HG03139 (cell line): ENCODE measurements at regions not wholly inside any gene's neighbourhood (a gene's known extent, or its start where the extent isn't known, plus 50 kb on each side); places are given as distances from the start of the nearest gene placed in this dataset.

Source experiments
- ATAC-seq: cut with Tn5 transposase; IDR thresholded peaks from one replicate; pipeline ENCODE4 v1.9.1; 2021; ENCODE audit not compliant: unreplicated experiment

- ATAC-seq, result no peak
Observed at GRCh38 chr6:74145931-74146330, 449.9 kb downstream of the CD109 start.

- ATAC-seq, result no peak
Observed at GRCh38 chr6:74137911-74138310, 441.9 kb downstream of the CD109 start.

- ATAC-seq, result no peak
Observed at GRCh38 chr6:74134327-74134726, 438.3 kb downstream of the CD109 start.

DNA sequence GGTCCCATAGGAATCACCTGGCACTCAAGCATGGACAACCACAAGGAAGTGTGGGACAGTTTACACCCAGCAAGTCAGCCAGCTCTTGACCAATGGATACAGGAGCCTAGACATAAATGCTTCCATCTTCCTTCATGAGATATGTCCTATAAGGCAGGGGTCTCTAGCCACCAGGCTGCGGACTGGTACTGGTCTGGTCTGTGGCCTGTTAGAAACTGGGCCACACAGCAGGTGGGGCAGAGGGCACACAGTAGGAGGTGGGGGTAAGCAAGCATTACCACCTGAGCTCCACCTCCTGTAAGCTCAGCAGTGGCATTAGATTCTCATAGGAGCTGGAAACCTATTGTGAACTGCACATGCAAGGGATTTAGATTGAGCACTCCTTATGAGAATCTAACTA is 437.1 kb downstream of the CD109 start:
- ATAC-seq, result no peak

- ATAC-seq, result no peak
Observed at GRCh38 chr6:74130641-74131040, 434.6 kb downstream of the CD109 start.

DNA sequence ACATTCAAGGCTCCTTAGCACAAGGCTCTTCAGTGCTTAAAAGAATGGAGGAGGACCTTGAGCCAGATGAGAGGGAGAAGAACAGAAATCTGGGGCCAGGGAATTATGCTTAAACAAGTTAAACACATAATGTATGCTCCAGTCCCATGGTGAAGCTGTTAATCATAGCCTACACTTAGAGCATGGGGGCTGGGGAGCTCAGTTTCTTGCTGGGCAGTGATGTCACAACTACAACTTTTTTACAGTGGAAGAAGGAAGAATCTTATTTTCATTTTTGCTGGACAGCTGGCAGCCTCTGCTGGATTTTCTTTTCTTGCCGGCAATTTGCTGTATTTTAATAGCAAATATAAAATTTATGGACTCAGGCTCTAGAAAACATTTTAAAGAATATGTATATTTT is 432.5 kb downstream of the CD109 start:
- ATAC-seq, result no peak

- ATAC-seq, result no peak
Observed at GRCh38 chr6:74117113-74117512, 421.1 kb downstream of the CD109 start.

DNA sequence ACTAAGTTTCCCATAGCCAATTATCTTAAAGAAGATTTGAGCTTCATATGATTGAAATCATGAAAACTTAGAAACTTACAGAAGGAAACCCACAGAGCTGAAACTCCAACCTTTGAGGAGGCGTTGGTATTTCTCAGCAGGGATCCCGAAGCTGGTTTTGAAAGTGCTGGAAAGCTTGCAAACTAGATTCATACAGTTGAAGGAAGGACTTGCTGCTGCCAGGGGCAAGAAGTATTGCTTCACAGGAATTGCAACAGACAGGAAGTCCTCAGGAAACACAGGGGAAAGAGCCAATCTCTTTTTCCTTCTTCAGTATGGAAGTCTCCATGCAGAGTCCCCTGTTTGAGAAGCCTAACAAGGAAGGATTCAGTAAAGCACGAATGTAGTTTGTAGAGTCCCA is 419.7 kb downstream of the CD109 start:
- ATAC-seq, result no peak

DNA sequence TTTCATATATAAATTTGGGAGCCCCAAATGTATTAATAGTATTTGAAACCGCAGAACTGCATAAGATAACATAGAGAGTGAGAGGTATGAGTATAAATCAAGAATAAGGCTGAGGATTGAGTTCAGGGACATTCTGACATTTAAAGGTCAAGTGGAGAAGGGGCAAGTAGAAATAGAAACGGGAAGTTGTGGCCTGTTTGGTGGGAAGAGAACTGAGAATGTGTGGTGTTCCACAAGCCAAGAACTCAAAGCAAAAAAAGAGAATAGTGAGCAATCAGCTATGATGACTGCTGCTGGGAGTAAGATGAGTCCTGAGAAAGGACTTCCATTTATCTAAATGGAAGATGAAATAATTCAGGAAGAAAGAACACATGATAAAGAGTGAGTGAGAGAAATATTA is 418.4 kb downstream of the CD109 start:
- no peak for ATAC-seq

DNA sequence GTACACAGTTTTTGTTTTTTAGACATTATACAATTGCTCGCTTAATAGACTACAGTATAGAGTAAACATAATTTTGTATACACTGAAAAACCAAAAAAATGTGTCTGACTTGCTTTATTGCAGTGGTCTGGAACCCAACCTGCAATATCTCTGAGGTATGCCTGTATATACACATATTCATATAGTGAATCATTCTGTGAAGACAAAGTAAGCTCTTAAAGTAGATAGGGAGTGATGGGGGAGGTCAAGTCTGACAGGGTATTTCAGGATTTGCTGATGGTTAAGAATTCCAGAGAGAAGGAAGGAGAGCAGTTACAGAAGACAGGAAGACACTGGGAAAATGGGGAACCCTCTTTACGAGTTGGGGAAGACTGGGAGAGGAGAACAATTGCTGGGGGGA is 417.9 kb downstream of the CD109 start:
- no peak for ATAC-seq

DNA sequence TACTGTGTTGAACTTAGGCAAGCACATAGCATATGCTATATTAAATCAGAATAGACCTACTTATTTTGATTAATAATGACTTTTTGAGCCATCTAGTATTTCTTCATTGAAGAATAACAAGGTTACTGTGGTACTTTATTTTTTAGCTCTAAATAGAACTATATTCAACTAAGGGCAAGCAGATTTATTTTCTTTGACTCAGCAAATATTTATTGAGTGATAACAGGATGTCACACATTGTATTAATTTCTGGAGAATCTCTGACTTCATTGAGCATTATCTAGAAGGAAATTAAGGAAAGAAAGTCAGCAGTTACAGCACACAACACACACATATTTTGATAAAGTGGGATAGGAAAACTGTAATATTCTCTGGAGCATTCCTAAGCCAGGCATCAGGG is 407.4 kb downstream of the CD109 start:
- no peak for ATAC-seq

GRCh38 chr6:74100719-74101287 is 404.8 kb downstream of the CD109 start:
- no peak for ATAC-seq

DNA sequence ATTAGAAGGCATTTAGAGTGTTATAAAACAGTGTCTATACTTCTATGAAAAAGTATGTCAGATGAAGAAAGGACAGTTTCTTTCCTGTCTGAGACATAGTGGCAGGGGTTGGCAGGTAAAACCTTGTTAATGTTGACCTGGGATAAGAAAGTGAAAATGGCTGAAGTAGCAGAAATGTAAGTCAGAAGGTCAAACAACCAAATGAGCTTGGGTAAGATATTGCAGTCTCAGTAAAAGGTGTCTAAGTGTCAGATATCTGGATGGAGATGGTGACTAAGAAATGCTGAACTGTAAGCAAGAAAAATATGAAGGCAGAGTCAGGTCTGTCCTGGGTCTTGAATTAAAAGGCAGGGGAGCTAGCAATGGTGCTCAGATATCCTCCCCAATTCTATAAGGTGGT is 400.3 kb downstream of the CD109 start:
- ATAC-seq, result no peak

- ATAC-seq, result no peak
Observed at GRCh38 chr6:74093361-74093760, 397.4 kb downstream of the CD109 start.

DNA sequence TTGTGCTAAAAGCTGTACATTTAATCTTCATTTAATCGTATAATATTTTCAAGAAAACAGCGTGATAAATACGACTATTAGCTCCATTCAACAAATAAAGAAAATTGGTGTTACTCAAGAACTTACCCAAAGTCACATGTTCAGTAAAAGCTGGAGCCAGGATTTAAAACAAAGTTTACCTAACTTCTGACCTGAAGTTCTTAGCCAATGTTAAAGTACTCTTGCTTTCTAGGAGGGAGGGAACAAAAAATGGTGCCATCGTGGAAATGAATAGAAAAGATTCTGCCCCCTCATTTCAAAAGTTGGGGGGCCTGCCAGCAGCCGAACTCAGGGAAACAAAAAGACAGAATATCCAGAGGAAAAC is 395.8 kb downstream of the CD109 start:
- no peak for ATAC-seq

DNA sequence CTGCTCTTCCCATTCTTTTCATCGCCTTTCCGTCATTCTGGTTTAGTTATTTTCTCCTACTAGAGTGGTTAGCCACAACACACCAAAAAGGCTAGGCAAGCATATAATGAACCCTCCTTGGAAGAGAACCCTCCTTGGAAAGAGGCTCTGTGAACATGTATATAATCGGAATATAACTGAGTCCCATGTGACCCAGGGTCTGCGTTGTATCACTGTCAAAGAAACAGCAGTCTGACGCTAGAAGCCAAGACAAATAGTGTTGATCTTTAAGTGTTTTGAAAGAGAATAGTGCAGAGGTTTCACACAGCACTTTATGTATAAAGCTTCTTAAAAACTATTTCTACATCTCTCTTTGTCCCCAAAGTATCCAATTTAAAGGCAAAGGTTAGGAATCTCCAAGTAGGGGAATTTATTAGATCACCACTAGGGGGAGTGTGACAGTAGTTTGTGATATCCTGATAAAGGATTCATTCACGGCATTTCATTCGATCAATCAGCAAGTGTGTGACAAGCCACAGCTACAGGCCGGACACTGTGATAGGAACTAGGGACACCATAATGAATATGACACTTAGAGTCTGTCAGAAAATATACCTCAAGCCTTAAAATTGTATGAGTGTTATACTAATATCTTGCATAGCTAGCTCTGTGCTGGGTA is 395.3 kb downstream of the CD109 start:
- peak; percentile 75 for ATAC-seq

DNA sequence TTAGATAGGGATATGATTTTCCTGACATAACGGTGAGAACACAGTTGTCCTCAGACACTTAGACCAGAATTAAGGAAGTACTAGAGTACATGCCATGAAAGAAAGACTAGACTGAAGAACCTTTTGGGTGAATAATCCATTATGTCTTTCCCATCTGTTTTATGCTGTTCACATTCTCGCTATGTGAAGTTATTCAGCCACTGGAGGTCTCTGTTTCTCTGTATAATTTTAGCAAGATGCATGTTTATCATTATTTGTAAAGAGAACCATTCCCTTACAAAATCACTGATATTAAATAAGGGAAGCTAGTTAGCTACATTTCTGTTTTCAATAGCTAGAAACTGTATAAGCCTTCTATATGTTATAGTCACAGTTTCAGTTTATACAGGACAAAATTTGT is 391.9 kb downstream of the CD109 start:
- ATAC-seq, result no peak

DNA sequence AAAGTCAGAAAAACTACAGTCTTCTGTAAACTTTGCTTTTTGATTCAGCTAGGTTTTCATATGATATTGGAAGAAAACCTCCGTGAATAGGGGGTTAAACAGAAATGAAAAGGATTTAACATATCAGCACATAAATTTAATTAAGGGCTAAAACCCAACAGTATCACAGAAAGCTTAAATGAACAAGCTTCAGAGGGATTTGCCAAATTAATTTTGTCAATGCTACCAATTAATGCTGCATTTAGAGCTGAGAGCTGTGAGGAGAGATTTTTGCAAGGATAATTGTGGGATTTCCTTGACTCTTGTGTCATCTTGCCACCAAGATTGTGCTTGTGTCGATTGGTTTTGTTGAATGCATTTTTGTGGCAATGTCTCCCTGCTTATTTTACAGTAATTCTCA is 379.9 kb downstream of the CD109 start:
- no peak for ATAC-seq

DNA sequence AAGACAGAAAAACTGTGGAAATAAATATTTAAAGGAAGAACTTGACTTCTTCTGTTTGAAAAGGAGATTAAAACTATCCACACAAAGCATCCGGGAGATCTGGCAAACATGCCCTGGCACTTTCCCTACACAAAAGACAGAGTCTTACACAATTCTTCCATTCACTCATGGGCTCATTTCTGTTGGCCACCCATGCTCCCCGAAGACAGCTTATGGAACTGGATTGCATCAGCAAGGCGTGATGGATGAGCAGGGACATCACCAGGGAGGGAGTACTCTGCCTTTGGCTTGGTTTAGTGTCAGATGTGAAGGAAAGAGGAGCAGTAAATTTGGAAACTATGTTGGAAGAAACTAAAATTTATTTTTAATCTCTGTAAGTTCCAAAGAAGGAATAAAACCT is 379.3 kb downstream of the CD109 start:
- no peak for ATAC-seq

- no peak for ATAC-seq
Observed at GRCh38 chr6:74074645-74075044, 378.6 kb downstream of the CD109 start.

DNA sequence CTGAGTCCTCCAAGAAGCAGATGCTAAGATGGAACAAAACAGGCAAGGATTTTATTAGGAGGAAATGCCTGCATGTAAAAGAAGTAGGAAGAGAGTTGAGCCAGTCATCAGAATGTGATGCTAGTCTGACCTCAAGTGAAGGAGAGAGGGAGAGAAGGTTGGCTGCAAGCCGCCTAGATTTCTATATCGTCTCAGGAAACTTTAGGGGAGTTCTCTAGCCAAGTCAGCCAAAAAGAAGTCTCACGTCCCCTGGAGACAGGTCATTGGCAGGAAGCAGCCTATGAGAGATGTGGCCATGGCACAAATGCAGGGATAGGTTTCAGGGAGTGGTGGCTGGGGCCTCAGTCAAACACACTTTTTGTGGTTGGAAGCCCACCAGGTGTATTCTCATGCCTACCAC is 378.0 kb downstream of the CD109 start:
- ATAC-seq, result no peak

GRCh38 chr6:74073429-74073828 is 377.4 kb downstream of the CD109 start:
- no peak for ATAC-seq

DNA sequence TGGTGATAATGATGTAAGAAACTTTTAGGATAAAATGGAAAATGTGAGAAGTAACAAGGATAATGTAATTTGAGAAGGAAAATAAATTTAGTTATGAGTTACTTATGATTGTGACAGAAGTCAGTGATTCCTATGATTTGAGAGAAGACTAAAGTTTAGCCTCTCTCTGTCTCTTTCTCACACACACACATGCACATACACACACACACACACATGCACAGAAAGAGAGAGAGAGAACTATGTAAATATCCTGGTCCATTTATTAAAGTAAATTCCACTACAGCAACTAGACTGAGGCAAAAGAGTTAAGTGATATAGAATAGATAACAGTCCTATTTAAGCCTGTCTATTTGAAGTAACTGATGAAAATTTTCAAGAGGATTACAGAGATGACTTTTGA is 375.2 kb downstream of the CD109 start:
- ATAC-seq, result no peak
